ENCODE measurements at regions not wholly inside any gene's neighbourhood (a gene's known extent, or its start where the extent isn't known, plus 50 kb on each side); places are given as distances from the start of the nearest gene placed in this dataset.

GRCh38 chr21:21750124-21750825 lies 752.1 kb downstream of the NCAM2 start:
- H2AFZ ChIP-seq (ENCODE audit: low read depth, low read length) = no peak overlapping the region
- no peak overlapping the region for H3K9ac ChIP-seq (ENCODE audit: low read length)
- H3K27ac ChIP-seq (ENCODE audit: low read length) = no peak overlapping the region
- H3K4me3 ChIP-seq (ENCODE audit: low read length) = no peak overlapping the region
- H4K20me1 ChIP-seq (ENCODE audit: insufficient read depth, low read length) = no peaks in the 10 kb centered on the region
- H3K4me1 ChIP-seq (ENCODE audit: low read length) = no peaks in the 10 kb centered on the region
- no peak for TF ChIP-seq EZH2phosphoT487 (IDR thresholded peaks at IDR 0.05; ENCODE audit: low read depth)
- TF ChIP-seq CTCF (IDR thresholded peaks at IDR 0.05; ENCODE audit: low read depth, low read length) = no peak
- H3K36me3 ChIP-seq (replicated peaks; ENCODE audit: low read depth, low read length) = no peaks in the 10 kb centered on the region
- no peaks in the 10 kb centered on the region for H3K27me3 ChIP-seq (ENCODE audit: low read depth, low read length)
- no peaks in the 10 kb centered on the region for H3K9me3 ChIP-seq (ENCODE audit: insufficient read depth, low read length)
- H3K79me2 ChIP-seq (ENCODE audit: low read length) = no peaks in the 10 kb centered on the region
- no peak overlapping the region for H3K4me2 ChIP-seq (ENCODE audit: low read length)

GRCh38 chr21:21751286-21751685 lies 753.1 kb downstream of the NCAM2 start:
- H2AFZ ChIP-seq (ENCODE audit: low read depth, low read length) = no peak overlapping the region
- no peaks in the 10 kb centered on the region for H3K79me2 ChIP-seq (ENCODE audit: low read length)
- no peaks in the 10 kb centered on the region for H3K27me3 ChIP-seq (ENCODE audit: low read depth, low read length)
- H3K4me1 ChIP-seq (ENCODE audit: low read length) = no peaks in the 10 kb centered on the region
- H3K9ac ChIP-seq (ENCODE audit: low read length) = no peak overlapping the region
- 0 out of 2 replicates have a peak overlapping the region, but pooled peaks have one; percentile 20 for H3K4me2 ChIP-seq (ENCODE audit: low read length)
- no peaks in the 10 kb centered on the region for H3K9me3 ChIP-seq (ENCODE audit: insufficient read depth, low read length)
- TF ChIP-seq EZH2phosphoT487 (IDR thresholded peaks at IDR 0.05; ENCODE audit: low read depth) = no peak
- TF ChIP-seq CTCF (IDR thresholded peaks at IDR 0.05; ENCODE audit: low read depth, low read length) = peak; percentile 51
- no peaks in the 10 kb centered on the region for H3K36me3 ChIP-seq (replicated peaks; ENCODE audit: low read depth, low read length)
- H4K20me1 ChIP-seq (ENCODE audit: insufficient read depth, low read length) = no peaks in the 10 kb centered on the region
- H3K27ac ChIP-seq (ENCODE audit: low read length) = no peak overlapping the region
- no peak overlapping the region for H3K4me3 ChIP-seq (ENCODE audit: low read length)

- Histone ChIP-seq H2AFZ (ENCODE audit: low read depth, low read length) (no peak overlapping the region), H3K9me3 (ENCODE audit: insufficient read depth, low read length) (no peaks in the 10 kb centered on the region), H3K4me2 (ENCODE audit: low read length) (no peak overlapping the region), H4K20me1 (ENCODE audit: insufficient read depth, low read length) (no peaks in the 10 kb centered on the region), H3K27ac (ENCODE audit: low read length) (no peak overlapping the region), H3K4me1 (ENCODE audit: low read length) (no peaks in the 10 kb centered on the region), H3K4me3 (ENCODE audit: low read length) (no peak overlapping the region), H3K79me2 (ENCODE audit: low read length) (no peaks in the 10 kb centered on the region), H3K27me3 (ENCODE audit: low read depth, low read length) (no peaks in the 10 kb centered on the region), H3K9ac (ENCODE audit: low read length) (no peak overlapping the region), H3K36me3 (replicated peaks; ENCODE audit: low read depth, low read length) (no peaks in the 10 kb centered on the region)
- TF ChIP-seq EZH2phosphoT487 (IDR thresholded peaks at IDR 0.05; ENCODE audit: low read depth) = no peak
- TF ChIP-seq CTCF (IDR thresholded peaks at IDR 0.05; ENCODE audit: low read depth, low read length) = no peak
Observed at GRCh38 chr21:21762855-21763254, 764.6 kb downstream of the NCAM2 start.

- no peaks in the 10 kb centered on the region for H3K4me1 ChIP-seq (ENCODE audit: low read length)
- H2AFZ ChIP-seq (ENCODE audit: low read depth, low read length) = no peak overlapping the region
- H3K4me3 ChIP-seq (ENCODE audit: low read length) = no peak overlapping the region
Observed at GRCh38 chr21:21764281-21764680, 766.1 kb downstream of the NCAM2 start.

More at GRCh38 chr21:21764281-21764680, 766.1 kb downstream of the NCAM2 start:
- no peak overlapping the region for H3K27ac ChIP-seq (ENCODE audit: low read length)
- no peak overlapping the region for H3K9ac ChIP-seq (ENCODE audit: low read length)
- H3K4me2 ChIP-seq (ENCODE audit: low read length) = no peak overlapping the region
- no peaks in the 10 kb centered on the region for H3K27me3 ChIP-seq (ENCODE audit: low read depth, low read length)
- TF ChIP-seq EZH2phosphoT487 (IDR thresholded peaks at IDR 0.05; ENCODE audit: low read depth) (no peak), CTCF (IDR thresholded peaks at IDR 0.05; ENCODE audit: low read depth, low read length) (no peak)
- no peaks in the 10 kb centered on the region for H3K9me3 ChIP-seq (ENCODE audit: insufficient read depth, low read length)
- H3K36me3 ChIP-seq (replicated peaks; ENCODE audit: low read depth, low read length) = no peaks in the 10 kb centered on the region
- no peaks in the 10 kb centered on the region for H3K79me2 ChIP-seq (ENCODE audit: low read length)
- no peaks in the 10 kb centered on the region for H4K20me1 ChIP-seq (ENCODE audit: insufficient read depth, low read length)

Data from OCI-LY3 (cell line).